SHP77 treated with DMSO at 0.1 percent for 48 hours (cell line): ENCODE measurements at regions not wholly inside any gene's neighbourhood (a gene's known extent, or its start where the extent isn't known, plus 50 kb on each side); places are given as distances from the start of the nearest gene placed in this dataset.

Experiments
- DNase-seq: peaks from one replicate; lab custom pipeline; 2025; lab: John Stamatoyannopoulos, UW

DNA sequence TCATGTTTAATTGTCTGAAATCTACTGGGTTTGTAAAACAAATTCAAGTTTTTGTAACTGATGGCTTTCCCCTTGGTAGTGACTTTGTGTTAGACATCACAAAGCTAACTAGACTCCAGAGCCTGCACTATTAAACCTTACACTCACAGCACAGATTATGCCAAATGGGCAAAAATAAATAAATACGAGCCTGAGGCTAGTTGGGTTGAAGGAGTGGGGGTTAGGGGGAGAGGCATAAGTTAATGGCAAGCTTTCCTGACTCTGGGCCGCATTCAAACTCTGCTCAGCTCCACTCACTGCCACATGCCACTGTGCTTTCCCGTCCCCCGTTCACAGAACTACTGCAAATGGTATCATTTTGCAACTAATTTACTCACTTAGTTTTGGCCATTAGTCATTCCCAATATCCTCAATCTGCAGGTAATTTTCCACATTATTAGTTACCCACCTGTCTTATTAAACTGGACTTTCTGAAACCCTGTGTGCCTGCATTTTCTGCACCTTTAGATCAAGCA is 1079.9 kb upstream of the PIK3C3 start:
- DNase-seq: no peak

DNA sequence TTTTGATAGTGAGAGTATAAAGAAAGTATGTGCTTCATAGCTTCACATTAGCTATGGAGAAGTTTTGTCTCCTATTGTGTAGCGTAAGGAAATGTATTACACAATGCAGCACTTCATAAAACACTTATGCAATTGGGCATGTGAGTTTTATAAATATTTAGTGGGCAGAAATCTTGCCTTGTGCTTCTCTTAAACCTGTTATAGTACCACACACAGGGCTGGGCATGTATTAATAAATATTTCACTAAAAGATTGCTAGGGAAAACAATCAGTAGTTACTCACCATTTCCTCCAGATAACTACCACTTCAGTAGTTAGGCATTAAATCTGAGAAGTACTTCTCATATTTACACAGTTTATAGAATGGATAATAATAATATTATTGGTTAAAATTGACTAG is 1080.8 kb upstream of the PIK3C3 start:
- no peak for DNase-seq

DNA sequence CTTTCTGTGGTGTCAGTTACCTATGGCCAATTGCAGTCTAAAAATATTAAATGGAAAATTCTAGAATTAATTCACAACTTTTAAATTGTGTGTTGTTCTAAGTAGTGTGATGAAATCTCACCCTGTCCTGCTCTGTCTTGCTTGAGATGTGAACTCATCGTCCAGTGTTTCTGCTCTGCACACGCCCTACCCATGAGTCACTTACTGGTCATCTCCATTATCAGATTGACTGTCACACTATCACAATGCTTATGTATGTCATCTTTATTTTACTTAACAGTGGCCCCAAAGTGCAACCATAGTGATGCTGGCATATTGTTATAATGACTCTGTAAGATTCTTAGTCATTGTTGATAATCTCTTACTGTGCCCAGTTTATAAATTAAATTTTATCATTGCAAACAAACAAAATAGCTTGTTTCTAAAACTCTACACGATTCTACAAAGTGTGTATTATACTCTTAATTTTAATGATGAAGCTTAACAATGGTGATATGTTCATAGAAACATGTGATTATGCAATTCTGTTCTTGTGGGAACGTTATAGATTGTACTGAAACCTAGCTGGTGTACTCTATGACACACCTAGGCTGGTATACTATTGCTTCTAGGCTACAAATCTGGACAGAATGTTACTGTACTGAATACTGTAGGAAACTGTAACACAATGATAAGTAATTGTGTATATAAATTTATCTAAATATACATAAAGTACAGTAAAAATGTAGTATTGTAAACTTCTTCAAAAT is 1086.8 kb upstream of the PIK3C3 start:
- no peak for DNase-seq

DNA sequence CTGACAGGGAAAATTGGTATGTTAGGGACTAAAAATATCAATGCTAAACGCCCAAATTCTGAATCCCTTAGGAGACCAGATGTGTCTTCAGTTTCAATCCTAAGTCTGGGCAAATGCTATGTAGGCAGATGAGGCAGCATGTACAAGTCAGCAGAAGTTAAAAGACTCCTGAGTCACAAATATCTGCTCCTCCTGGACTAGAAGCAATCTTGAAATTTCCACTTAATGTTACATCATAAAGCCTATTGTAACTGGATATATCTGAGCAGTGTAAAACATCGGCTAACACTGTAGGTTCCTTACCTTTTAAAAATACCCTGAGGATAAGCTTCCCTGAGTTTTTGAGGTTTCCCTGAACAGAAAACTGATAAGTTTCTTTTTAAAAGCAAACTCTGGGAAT is 1087.6 kb upstream of the PIK3C3 start:
- no peak for DNase-seq

DNA sequence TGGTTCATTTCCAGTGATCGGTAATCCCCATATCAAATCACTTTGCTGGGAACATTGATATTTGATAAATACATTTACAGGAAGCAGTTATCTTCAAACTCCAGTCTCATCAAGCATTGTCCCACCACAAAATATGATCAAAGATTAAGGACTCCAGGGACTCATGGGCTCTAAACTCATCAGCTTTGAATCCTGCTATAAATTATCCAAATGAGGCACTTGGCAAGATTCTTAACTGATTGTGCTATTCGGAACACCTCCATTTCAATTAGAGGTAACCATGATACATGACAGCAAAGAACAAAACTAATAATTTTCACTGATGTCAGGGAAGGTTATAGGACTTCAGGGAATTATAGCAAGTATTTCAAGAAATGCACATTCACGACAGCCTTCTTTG is 1088.1 kb upstream of the PIK3C3 start:
- DNase-seq: no peak

DNA sequence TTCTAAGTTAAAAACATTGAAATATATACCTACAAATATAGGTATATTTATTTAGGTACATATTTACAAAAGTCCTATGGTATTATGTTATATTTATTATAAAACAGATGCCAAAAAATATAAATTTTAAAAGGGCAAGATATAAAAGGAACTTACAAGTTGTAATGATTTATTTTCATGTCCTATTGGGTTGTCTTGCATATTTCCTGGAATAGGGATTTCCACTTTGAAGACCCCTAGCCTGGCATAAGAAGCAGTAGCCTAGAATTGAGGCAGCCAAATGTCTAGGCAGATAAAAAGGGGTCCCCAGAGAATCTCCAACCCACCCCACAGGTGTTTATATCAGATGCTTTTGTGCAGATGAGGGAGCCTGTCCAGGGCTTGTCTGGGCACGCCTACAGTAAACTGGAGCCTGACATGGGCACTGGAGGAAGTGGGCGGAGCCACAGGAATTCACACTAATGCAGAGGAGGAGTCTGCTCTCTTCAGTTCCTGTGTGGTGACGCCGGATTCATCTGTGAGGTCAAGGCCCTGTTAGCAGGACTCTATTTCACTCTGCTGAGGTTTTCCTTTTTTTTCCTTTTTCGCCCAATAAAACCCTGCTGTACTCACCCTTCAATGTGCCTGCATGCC is 1088.9 kb upstream of the PIK3C3 start:
- DNase-seq: peak; percentile 2

DNA sequence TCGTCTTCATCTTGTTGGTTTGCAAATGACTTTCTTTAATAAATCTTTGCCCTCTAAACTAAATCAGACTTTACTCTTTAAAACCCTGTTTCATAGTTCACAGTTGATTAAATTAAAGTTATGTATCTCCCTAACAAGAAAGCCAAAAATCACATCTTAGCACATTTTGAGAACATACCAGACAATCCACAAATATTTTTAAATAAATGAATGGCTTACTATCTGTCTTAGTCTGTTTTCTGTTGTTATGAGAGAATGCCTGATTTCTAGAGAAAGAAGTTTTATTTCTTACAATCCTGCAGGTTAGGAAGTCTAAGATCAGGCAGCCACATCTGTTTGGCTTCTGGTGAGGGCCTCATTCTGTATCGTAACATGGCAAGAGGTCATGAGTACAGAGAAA is 1090.2 kb upstream of the PIK3C3 start:
- no peak for DNase-seq

DNA sequence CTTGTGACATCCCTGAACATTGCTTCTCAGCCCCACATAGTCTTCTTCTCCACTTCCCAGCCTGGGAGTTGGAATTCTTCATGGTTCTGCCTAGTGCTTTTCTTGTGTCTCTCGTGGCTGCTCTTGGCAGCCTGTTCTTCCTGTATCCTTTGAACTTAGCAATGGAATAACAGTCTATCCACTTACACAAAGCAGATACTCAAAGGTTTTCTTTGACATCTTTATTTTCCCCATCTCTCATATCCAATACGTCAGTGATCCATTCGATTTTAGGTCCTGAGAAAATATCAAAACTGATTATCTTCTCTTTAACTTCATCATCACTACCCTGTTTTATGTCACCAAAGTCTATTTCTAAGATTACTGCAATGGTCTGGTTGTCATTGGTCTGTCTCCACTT is 1091.2 kb upstream of the PIK3C3 start:
- no peak for DNase-seq

DNA sequence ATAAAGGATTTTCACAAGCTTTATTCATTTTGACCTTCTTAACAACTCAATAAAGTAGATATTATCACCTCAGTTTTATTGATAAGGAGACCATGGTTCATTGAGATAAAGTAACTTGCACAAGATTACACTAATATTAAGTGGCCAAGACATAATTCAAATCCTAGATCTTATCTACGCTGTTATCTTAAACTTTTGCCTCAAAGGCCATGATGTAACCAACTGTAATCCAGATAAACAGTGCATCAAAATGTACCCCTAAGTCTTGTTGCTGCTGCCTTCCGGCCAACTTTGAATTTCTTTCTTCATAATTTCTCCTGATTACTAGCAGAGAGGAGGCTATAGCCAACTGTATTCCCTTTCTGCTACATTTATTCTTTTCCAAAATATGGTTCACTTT is 1094.8 kb upstream of the PIK3C3 start:
- no peak for DNase-seq

DNA sequence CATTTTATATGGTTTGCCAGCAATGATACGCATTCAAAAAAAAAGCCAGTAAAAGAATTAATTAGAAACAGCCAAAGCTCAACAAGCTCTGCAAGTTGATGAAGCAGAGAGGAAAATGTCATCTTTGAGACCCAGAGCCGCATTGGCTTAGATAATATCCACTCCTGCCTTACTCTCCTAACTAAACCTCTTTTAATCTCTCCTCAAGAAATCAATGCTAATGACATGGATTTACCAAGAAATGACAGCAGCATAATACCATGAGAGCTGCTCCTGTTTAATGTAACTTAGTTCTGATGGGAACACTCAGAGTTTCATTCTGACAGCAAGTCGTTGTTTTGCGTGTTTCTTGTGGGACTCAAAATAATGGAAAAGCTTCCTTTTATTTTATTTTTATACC is 1099.4 kb upstream of the PIK3C3 start:
- DNase-seq: no peak

DNA sequence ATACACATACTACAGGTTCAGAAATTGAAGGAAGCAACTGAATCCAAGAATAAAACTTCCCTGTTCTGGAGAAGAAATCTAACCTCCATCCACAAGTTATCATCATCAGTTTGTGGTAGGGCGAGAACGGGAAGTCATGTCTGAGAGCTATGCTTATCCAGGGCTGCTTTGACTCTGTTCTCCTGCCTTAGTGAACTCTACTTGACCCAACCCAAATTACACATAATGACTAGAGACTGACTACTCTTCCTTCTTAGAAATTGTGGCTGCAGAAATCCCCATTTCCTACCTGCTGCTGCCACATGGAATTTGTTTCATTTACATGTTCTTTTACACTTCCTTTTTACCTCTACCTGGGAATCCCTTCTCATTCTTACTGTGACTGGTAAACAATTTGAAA is 1102.6 kb upstream of the PIK3C3 start:
- DNase-seq: no peak

DNA sequence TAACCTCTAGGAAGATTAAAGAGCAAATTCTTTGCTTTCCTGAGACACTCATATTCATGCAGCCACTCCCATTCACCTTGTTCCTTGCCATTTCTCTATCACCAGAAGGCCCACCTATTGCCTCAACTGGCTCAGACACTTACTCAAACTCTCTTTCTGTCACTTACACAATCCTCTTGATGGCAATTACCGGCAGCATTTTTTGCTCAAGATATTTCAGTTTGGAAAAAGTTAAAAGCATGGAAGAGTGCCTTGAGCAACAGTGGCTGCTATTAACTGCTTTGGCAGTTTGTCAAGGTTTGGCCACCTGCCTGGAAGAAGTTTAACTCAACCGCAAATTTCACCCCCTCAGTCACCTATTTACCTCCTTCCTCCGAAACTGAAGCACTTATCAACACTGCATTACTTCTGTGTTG is 1104.0 kb upstream of the PIK3C3 start:
- no peak for DNase-seq

DNA sequence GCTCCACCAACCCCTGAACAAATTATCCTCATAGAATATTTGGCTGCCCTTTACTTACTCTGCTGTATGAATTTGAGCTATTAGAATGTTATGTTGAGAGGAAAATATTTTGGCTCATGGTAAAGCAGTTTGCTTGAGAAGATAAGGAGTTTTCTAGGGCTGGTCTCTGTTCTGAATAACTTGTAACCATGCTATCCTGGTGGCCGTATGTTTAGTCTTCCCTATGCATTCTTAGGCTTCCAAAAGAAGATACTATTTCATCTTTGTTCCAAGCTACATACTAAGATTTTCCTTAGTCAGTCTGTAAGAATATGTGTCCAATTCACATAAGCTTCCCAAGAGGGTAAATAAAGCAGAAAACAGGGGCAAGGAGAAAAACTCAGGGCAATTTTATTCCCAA is 1105.1 kb upstream of the PIK3C3 start:
- no peak for DNase-seq

DNA sequence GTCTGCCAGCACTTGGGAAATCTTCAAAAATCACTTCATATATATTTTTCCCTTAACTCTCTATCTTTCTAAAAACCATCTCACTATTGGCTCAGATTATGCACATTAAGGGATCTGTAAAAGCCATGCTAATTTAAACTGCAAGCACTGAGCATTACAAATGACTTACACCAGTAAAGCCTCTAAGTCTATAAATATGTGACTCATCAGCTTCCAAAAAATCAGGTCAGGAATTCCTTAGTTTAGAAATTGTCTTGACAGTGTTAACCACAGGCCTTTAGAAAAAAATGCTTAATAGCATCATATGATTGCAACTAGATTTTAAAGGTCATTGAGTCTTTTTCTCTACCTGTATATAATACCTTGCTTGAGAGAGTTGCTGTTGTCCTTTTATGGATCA is 1113.6 kb upstream of the PIK3C3 start:
- DNase-seq: no peak

DNA sequence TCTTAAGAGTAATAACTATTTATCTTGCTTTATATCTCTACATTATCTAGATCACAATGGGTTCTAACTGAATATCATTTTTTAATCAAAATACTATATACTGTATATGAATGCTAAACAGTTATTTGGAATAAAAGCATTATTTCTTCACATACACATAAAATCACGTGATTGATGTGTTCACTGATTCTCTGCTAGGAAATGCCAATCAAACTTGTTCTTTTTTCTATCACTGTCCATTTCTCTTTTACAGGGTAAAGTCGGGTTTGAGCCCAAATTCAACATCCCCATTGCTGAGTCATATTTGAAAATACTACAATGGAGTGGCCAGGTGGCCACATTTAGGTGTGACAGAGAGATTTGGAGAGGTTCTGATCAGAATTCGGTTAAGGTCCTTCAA is 1114.0 kb upstream of the PIK3C3 start:
- DNase-seq: no peak

DNA sequence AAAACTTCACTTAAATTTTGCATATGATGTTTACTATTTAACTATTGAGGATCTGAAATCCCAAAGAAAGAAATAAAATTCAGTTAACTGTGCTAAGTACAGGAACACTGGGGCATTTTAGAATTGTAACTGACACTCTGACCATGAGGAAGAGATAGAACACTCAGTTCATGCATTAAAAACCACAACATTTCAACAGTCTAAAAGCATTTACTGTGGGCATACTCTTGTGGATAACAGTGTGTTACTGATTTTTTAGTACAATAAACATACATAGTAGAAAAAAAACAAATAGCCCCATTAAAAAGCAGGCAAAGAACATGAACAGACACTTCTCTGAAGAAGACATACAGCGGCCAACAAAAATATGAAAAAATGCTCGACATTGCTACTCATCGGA is 1122.7 kb upstream of the PIK3C3 start:
- DNase-seq: no peak

DNA sequence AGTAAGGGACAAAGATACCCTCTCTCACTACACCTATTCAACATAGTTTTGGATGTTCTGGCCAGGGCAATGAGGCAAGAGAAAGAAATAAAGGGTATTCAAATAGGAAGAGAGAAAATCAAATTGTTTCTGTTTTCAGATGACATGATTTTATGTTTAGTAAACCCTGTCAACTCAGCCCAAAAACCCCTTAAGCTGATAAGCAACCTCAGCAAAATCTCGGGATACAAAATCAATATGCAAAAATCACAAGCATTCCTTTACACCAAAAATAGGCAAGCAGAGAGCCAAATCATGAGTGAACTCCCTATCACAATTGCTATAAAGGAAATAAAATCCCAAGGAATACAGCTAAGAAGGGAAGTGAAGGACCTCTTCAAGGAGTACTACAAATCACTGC is 1130.7 kb upstream of the PIK3C3 start:
- no peak for DNase-seq

DNA sequence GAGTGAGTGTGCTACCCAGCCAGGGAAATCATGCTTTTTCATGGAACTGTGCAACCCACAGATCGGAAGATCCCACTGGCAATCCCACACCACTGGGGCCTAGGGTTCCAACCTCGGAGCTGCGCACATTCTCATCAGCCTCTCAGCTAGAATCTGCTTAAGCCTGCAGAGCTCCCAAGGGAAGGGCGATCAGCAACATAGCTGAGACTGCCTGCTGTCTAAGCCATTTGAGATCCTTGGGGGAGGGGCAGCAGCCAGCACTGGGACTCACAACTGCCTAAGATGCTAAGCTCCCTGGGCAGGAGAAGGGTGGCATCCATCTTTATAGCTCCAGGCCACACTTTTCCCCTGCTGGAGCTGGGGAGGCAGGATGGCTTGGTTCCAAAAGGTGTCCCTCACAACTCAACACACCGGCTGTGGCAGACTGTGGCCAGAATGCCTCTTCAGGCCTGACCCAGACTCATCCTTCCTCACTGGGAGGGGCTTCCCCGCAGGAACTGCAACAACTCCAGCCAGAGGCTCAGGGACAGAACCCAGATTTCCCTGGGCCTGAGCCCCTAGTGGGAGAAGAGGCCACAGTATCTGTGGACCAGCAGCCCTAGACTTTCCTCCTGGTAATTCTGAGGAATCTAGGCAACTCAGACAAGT is 1133.3 kb upstream of the PIK3C3 start:
- no peak for DNase-seq

DNA sequence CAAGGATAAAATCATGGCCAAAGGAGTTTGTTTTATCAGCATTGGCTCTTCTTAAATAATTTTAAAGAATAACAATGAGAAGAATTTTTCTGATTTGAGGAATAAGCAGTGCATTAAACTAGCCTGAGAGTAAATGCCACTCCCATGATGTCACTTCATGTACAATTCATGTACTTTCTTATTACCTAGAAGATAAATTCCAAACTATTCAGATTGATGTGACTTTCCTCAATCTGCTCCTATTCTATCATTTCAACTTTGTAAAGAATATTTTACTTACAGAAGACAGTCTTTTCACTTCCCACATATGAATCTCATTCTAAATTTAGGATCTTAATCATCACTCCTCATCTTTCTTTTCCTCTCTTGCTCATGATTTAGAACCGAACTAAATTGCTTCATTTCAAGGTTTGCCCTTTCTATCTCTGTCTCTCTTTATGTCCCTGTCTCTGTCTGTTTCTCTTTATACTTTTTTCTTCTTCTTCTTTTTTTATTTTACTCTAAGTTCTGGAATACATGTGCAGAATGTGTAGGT is 1142.0 kb upstream of the PIK3C3 start:
- DNase-seq: no peak

DNA sequence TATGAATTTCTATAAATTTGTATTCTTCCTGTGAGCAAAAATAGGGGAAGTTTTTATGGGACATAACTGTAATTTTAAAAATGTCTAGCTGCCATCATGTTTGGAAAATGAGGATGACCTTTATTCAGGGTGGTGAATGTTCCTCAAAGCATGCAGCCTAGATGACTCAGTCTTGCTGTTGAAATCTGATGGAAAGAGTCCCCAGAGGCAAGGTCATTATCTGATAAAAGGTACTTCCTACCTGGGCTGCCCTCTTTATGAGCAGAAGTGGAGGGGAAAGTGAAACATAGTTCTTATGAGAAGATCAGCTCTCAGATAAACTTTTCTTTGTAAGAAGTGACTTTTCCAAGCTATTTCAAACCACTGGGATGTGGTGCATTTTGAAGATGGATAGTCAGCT is 1144.7 kb upstream of the PIK3C3 start:
- DNase-seq: no peak

DNA sequence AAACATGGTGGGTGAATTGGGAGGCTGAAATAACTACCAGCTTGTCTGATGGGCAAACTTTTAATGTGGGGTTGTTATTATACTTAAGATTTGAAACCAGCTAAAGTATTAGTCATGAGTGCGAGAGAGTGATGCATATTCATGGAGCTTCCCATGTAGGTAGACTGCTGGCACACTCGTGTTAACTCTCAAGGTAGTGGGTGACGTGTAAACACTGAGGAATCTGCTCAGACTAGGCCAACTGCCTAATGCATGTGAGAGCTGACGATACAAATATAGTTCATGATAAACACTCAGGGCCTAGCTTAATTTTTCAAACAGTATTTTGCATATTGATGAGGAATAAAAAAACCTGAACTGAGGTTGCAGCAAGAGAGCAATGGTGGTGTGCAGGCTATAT is 1165.7 kb upstream of the PIK3C3 start:
- no peak for DNase-seq

DNA sequence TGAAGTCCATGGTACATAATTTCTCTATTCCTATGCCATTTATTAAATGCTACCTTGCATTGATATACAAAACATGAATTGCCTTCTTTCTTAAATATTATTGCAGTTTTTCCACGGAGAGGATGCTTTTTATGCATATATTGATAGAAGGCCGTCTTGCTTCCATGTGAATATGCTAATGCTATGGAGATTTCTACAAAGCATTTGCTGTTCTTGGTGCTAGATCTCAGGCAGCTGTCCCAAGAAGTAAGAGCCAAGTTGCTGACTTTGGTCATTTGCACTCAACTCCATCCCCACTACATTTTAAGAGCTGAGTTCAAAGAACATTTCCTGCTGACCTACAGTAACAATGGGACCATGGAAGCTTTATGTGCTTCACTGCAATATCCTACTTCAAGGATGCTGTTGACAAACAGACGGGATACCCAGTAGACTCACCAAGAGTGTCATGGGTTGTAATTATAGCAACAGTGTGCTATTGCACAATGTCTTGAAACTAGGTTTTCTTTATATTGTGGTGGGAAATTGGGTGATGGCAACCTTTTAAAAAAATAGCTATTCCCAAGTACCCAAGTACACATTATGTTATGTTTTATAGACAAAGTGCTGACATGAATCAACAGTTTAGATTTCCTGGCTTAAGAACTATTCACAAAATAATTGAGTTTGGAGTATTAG is 1172.4 kb upstream of the PIK3C3 start:
- no peak for DNase-seq

DNA sequence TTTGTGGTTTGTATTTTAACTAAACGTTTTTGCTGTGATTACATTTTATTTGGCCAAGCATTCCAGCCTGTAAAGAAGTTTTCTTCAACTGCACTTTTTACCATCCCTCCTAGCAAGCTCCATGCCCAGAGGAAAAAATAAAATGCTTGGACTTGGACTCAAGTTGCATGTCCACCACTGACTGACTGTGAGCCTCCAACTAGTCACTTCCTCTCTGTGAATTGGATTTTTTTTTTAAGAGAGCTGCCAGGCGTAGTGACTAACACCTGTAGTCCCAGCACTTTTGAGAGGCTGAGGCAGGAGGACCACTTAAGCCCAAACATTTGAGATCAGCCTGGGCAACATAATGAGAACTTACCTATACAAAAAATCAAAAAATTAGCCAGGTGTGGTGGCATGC is 1185.2 kb upstream of the PIK3C3 start:
- DNase-seq: no peak
